ENCODE measurements at regions not wholly inside any gene's neighbourhood (a gene's known extent, or its start where the extent isn't known, plus 50 kb on each side); places are given as distances from the start of the nearest gene placed in this dataset.

DNA sequence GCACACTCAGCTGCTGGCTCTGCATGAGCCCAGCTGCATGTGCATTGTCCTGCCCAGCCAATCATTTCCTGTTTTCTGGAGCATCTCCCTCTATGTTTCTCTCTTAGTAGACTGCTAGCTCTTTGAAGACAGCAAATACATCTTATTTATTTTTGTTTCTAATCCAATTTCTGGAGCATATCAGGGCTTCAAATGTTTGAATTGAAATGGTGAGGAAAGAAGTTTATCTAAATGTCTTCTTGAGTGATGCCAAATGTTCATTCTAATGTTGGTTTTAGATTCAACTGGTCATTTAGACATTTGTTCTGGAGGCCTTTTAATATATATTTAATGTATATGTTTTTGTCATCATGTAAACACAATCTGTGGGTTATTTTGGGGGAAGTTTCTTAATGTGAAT lies 141.9 kb downstream of the DNAJB9 start:
- H3K9me3 ChIP-seq, result no peaks in the 10 kb centered on the region
- H3K4me1 ChIP-seq, result no peaks in the 10 kb centered on the region
- H3K4me3 ChIP-seq, result no peak overlapping the region
- intact Hi-C loops (cut with DNase I), result no loop called here
- no peak overlapping the region for H3K27ac ChIP-seq (replicated peaks in 1 of 4)
- TF ChIP-seq POLR2A (IDR thresholded peaks at IDR 0.05; ENCODE audit: low read depth), result no peak
- H3K36me3 ChIP-seq, result no peaks in the 10 kb centered on the region
- no peak for DNase-seq (ENCODE audit: extremely low spot score)
- H3K27me3 ChIP-seq, result no peaks in the 10 kb centered on the region

DNA sequence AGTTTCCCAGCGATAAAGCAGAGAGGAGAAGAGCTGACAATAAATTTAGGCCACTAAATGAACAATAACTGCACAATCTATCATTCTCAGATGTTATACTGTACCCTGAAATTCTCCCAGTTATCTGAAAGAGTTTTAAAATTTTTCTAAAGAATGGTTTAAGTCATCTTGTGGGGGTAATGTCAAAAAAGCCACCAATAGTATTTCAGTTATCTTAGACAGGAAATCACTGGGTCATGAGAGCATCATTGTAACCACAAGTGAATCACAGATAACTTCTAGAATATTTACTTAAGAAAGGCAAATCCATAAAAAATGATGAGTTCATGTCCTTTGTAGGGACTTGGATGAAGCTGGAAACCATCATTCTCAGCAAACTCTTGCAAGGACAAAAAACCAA lies 147.1 kb downstream of the DNAJB9 start:
- H3K9me3 ChIP-seq, result no peaks in the 10 kb centered on the region
- H3K36me3 ChIP-seq, result no peaks in the 10 kb centered on the region
- intact Hi-C loops (cut with DNase I), result no loop called here
- DNase-seq (ENCODE audit: extremely low spot score), result no peak
- no peaks in the 10 kb centered on the region for H3K27me3 ChIP-seq
- no peak overlapping the region for H3K4me3 ChIP-seq
- WGBS, result 63% methylated on average over 1 of the region's 1 CpG
- no peak for TF ChIP-seq POLR2AphosphoS5 (IDR thresholded peaks at IDR 0.05)
- no peak for TF ChIP-seq EP300 (IDR thresholded peaks at IDR 0.05)
- TF ChIP-seq, protein P1, sequence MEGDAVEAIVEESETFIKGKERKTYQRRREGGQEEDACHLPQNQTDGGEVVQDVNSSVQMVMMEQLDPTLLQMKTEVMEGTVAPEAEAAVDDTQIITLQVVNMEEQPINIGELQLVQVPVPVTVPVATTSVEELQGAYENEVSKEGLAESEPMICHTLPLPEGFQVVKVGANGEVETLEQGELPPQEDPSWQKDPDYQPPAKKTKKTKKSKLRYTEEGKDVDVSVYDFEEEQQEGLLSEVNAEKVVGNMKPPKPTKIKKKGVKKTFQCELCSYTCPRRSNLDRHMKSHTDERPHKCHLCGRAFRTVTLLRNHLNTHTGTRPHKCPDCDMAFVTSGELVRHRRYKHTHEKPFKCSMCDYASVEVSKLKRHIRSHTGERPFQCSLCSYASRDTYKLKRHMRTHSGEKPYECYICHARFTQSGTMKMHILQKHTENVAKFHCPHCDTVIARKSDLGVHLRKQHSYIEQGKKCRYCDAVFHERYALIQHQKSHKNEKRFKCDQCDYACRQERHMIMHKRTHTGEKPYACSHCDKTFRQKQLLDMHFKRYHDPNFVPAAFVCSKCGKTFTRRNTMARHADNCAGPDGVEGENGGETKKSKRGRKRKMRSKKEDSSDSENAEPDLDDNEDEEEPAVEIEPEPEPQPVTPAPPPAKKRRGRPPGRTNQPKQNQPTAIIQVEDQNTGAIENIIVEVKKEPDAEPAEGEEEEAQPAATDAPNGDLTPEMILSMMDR (IDR thresholded peaks at IDR 0.05), result no peak
- TF ChIP-seq POLR2A (IDR thresholded peaks at IDR 0.05; ENCODE audit: low read depth), result no peak
- no peaks in the 10 kb centered on the region for H3K4me1 ChIP-seq
- no peak overlapping the region for H3K27ac ChIP-seq (replicated peaks in 1 of 4)

DNA sequence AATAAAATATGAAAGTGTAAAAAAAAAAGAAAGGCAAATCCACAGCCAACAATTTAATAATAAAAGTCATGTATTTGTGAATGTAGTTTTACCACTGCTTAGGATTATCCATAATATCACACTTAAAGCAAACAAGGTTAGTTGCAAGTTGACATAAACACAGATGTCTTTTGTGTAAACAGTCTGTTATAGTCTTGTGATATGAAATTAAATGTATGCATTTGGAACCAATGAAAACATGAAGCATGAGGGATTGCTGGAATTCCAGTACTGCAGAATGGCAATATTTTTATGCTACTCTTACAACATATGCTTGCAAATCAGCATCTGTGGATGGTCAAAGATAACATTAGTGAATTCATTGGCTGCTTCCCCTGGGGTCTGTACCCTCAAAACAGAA lies 148.1 kb downstream of the DNAJB9 start:
- no peak overlapping the region for H3K27ac ChIP-seq (replicated peaks in 1 of 4)
- TF ChIP-seq POLR2AphosphoS5 (IDR thresholded peaks at IDR 0.05), result no peak
- intact Hi-C loops (cut with DNase I), result no loop called here
- no peaks in the 10 kb centered on the region for H3K27me3 ChIP-seq
- H3K4me1 ChIP-seq, result no peaks in the 10 kb centered on the region
- H3K4me3 ChIP-seq, result no peak overlapping the region
- H3K9me3 ChIP-seq, result no peaks in the 10 kb centered on the region
- H3K36me3 ChIP-seq, result no peaks in the 10 kb centered on the region
- DNase-seq (ENCODE audit: extremely low spot score), result no peak

DNA sequence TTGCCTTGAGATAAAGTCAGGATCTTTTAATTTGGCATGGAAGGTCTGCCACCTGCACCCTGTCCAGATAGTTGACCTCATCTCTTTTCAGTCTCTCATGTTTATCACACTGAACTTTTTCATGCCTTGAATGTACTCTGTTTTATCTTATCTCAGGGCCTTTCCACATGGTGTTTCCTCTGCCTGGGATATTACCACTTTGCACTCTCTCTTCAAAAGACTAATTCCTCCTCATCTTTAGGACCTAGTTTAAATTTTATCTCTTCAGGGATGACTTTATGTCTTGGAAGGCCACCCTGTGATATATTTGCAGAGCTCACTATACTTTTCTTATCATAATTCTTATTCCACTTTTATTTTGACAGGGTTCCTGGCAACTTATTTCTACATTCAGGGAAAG lies 150.0 kb downstream of the DNAJB9 start:
- Histone ChIP-seq H3K27me3 (no peaks in the 10 kb centered on the region), H3K27ac (replicated peaks in 1 of 4) (no peak overlapping the region), H3K4me3 (no peak overlapping the region), H3K36me3 (no peaks in the 10 kb centered on the region), H3K9me3 (no peaks in the 10 kb centered on the region), H3K4me1 (no peaks in the 10 kb centered on the region)
- DNase-seq (ENCODE audit: extremely low spot score), result no peak
- intact Hi-C loops (cut with DNase I), result no loop called here
- no peak for TF ChIP-seq EP300 (IDR thresholded peaks at IDR 0.05)
- no peak for TF ChIP-seq POLR2A (IDR thresholded peaks at IDR 0.05; ENCODE audit: low read depth)
- no peak for TF ChIP-seq POLR2AphosphoS5 (IDR thresholded peaks at IDR 0.05)
- TF ChIP-seq, protein P1 (IDR thresholded peaks at IDR 0.05), result no peak

DNA sequence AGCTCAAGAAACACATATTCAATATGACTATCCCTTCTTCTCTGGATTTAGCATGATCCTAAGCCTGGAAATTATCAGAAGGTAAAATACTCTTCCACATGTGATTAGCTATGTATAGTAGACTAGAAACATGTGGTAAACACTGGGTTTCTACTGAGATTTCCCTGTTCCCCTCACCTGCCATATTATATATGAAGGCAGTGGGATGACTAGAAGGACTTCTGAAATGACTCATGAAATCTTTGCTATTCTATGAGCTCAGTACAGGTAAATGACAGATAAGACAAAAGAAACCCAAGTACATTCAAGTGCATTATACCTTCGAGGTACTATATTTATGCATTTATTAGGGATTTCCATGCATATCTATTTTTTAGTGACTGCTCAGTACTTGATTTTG lies 152.9 kb downstream of the DNAJB9 start:
- H3K27me3 ChIP-seq, result no peaks in the 10 kb centered on the region
- no peaks in the 10 kb centered on the region for H3K9me3 ChIP-seq
- no peaks in the 10 kb centered on the region for H3K36me3 ChIP-seq
- intact Hi-C loops (cut with DNase I), result no loop called here
- no peak for DNase-seq (ENCODE audit: extremely low spot score)
- H3K4me3 ChIP-seq, result no peak overlapping the region
- 86% methylated on average over 1 of the region's 1 CpG for WGBS
- H3K4me1 ChIP-seq, result no peaks in the 10 kb centered on the region
- no peak for TF ChIP-seq EP300 (IDR thresholded peaks at IDR 0.05)
- TF ChIP-seq, protein P1 (IDR thresholded peaks at IDR 0.05), result no peak
- TF ChIP-seq POLR2AphosphoS5 (IDR thresholded peaks at IDR 0.05), result no peak
- no peak for TF ChIP-seq POLR2A (IDR thresholded peaks at IDR 0.05; ENCODE audit: low read depth)
- no peak overlapping the region for H3K27ac ChIP-seq (replicated peaks in 1 of 4)

DNA sequence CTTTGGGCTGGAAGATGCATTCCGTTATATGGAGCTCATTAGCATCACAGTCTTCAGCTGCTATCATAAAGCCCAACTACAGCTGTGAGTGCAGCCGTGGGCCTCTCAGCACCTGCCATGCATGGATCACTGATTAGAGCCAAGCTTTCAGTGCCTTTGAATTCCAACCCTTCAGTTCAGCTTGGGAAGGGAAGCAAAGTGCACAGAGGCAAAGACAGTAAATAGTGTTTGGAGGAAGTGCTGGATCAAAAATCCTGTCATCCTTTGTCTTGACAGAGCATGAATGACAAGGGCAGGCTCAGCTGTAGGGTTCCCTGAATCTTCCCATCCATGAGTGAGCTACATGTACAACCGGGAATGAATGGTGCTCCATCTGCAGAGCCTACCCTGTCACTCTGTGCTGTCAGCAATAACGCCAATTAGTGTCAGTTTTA lies 153.7 kb downstream of the DNAJB9 start:
- Histone ChIP-seq H3K36me3 (no peaks in the 10 kb centered on the region), H3K4me1 (no peaks in the 10 kb centered on the region), H3K9me3 (no peaks in the 10 kb centered on the region), H3K4me3 (no peak overlapping the region), H3K27me3 (no peaks in the 10 kb centered on the region), H3K27ac (replicated peaks in 1 of 4) (no peak overlapping the region)
- TF ChIP-seq, protein P1 (IDR thresholded peaks at IDR 0.05), result no peak
- TF ChIP-seq POLR2AphosphoS5 (IDR thresholded peaks at IDR 0.05) (no peak), EP300 (IDR thresholded peaks at IDR 0.05) (no peak), POLR2A (IDR thresholded peaks at IDR 0.05; ENCODE audit: low read depth) (no peak)
- intact Hi-C loops (cut with DNase I), result no loop called here
- 61% methylated on average over 4 of the region's 4 CpGs for WGBS
- DNase-seq (ENCODE audit: extremely low spot score), result no peak

Data from esophagus muscularis mucosa (tissue), 4 donors.